SK-N-SH treated with all-trans-retinoic acid at 6 μM for 48 hours (cell line): ENCODE measurements at regions not wholly inside any gene's neighbourhood (a gene's known extent, or its start where the extent isn't known, plus 50 kb on each side); places are given as distances from the start of the nearest gene placed in this dataset.

Source experiments
- ARNTL ChIP-seq: fragments of 450-650 bp; formaldehyde crosslinking; IDR thresholded peaks from 2 replicates; pipeline ENCODE4 v1.5.0; 2020; ENCODE audit warnings: low read depth, mild to moderate bottlenecking, moderate library complexity, borderline replicate concordance
- OSR1 ChIP-seq: fragments of 250-450 bp; sonication (Bioruptor Pico); IDR thresholded peaks from 2 replicates; pipeline ENCODE4 v1.8.0; 2022; ENCODE audit warnings: moderate library complexity, mild to moderate bottlenecking, inconsistent platforms
- TCF4 ChIP-seq: fragments of 250-450 bp; sonication (Bioruptor Pico); IDR thresholded peaks from 2 replicates; pipeline ENCODE4 v1.8.0; 2021; ENCODE audit warnings: mild to moderate bottlenecking, moderate library complexity, borderline replicate concordance
- ZFP30 ChIP-seq: fragments of 450-650 bp; formaldehyde crosslinking; IDR thresholded peaks from 2 replicates; pipeline ENCODE4 v1.5.0; 2022; ENCODE audit warnings: mild to moderate bottlenecking, moderate library complexity
- TF ChIP-seq, protein P1 (sequence below): fragments of 250-450 bp; sonication (Bioruptor Pico); IDR thresholded peaks from 2 replicates; pipeline ENCODE4 v1.5.0; 2020; ENCODE audit warnings: mild to moderate bottlenecking, moderate library complexity

DNA sequence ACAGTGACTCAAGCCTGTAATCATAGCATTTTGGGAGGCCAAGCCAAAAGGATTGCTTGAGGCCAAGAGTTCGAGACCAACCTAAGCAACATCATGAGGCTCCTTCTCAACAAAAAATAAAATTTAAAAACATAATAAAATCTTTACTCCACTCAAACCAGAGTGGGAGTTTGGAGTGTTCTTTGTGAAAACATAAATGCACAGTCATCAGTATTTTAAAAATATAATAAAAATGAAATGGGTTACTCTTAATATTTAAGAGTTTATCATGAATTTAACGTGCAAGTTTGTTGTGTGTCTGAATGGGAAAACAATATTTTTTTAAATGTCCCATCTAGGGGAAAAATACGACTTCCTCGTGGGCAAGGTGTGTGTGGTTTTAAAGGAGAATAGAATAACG, 78.6 kb upstream of the STARD13 start:
- TF ChIP-seq ZFP30 (no peak), TCF4 (CRISPR knock-in tag) (no peak), ARNTL (CRISPR knock-in tag) (no peak), OSR1 (CRISPR knock-in tag) (no peak)
- TF ChIP-seq, protein P1, sequence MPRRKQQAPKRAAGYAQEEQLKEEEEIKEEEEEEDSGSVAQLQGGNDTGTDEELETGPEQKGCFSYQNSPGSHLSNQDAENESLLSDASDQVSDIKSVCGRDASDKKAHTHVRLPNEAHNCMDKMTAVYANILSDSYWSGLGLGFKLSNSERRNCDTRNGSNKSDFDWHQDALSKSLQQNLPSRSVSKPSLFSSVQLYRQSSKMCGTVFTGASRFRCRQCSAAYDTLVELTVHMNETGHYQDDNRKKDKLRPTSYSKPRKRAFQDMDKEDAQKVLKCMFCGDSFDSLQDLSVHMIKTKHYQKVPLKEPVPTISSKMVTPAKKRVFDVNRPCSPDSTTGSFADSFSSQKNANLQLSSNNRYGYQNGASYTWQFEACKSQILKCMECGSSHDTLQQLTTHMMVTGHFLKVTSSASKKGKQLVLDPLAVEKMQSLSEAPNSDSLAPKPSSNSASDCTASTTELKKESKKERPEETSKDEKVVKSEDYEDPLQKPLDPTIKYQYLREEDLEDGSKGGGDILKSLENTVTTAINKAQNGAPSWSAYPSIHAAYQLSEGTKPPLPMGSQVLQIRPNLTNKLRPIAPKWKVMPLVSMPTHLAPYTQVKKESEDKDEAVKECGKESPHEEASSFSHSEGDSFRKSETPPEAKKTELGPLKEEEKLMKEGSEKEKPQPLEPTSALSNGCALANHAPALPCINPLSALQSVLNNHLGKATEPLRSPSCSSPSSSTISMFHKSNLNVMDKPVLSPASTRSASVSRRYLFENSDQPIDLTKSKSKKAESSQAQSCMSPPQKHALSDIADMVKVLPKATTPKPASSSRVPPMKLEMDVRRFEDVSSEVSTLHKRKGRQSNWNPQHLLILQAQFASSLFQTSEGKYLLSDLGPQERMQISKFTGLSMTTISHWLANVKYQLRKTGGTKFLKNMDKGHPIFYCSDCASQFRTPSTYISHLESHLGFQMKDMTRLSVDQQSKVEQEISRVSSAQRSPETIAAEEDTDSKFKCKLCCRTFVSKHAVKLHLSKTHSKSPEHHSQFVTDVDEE = no peak
